Subcutaneous abdominal adipose tissue (tissue), 5 donors: ENCODE measurements at regions not wholly inside any gene's neighbourhood (a gene's known extent, or its start where the extent isn't known, plus 50 kb on each side); places are given as distances from the start of the nearest gene placed in this dataset.

Experiments used
- H3K27ac ChIP-seq: one replicate; pipeline ENCODE4 v1.7.0; 2013; ENCODE audit warnings: low read depth, mild to moderate bottlenecking, inconsistent platforms, low read length, moderate library complexity
- H3K27me3 ChIP-seq, 5 donors: one replicate each; pipeline ENCODE4 v1.7.0; 2013; ENCODE audit warnings: low read length in 5 of 5, inconsistent platforms in 1 of 5; ENCODE audit not compliant: control insufficient read depth in 5 of 5, insufficient read depth in 4 of 5
- H3K36me3 ChIP-seq, 5 donors: one replicate each; pipeline ENCODE4 v1.7.0; 2013; ENCODE audit warnings: low read length in 5 of 5; ENCODE audit not compliant: control insufficient read depth in 5 of 5, insufficient read depth in 5 of 5
- H3K4me1 ChIP-seq, 5 donors: one replicate each; pipeline ENCODE4 v1.7.0; 2013; ENCODE audit warnings: low read length in 5 of 5, mild to moderate bottlenecking in 3 of 5, moderate library complexity in 1 of 5; ENCODE audit not compliant: control insufficient read depth in 5 of 5, insufficient read depth in 5 of 5
- H3K4me3 ChIP-seq, 5 donors: one replicate each; pipeline ENCODE4 v1.7.0; 2013; ENCODE audit warnings: low read length in 5 of 5, low read depth in 1 of 5
- H3K9ac ChIP-seq, 5 donors: one replicate each; pipeline ENCODE4 v1.7.0; 2013; ENCODE audit warnings: low read length in 5 of 5, mild to moderate bottlenecking in 4 of 5, moderate library complexity in 3 of 5
- H3K9me3 ChIP-seq, 5 donors: one replicate each; pipeline ENCODE4 v1.7.0; 2013; ENCODE audit warnings: low read length in 5 of 5; ENCODE audit not compliant: control insufficient read depth in 5 of 5
- donor health status: healthy.
- donor health status: healthy.
- donor health status: healthy.
- donor health status: healthy.
- donor health status: healthy.

- Histone ChIP-seq H3K36me3 (no peaks in the 10 kb centered on the region), H3K4me1 (no peaks in the 10 kb centered on the region), H3K27me3 (peaks cover 0 to 4% (median 0%) of the 10 kb centered on the region in 5 donors), H3K9me3 (no peaks in the 10 kb centered on the region), H3K4me3 (no peak overlapping the region), H3K27ac (no peak overlapping the region), H3K9ac (no peak overlapping the region)
These were observed 174.2 kb upstream of the PARP11 start for GRCh38 chr12:4047421-4047820.

GRCh38 chr12:4046495-4046840 is 173.3 kb upstream of the PARP11 start:
- H3K9me3 ChIP-seq, result no peaks in the 10 kb centered on the region
- H3K27ac ChIP-seq, result no peak overlapping the region
- H3K4me1 ChIP-seq, result no peaks in the 10 kb centered on the region
- H3K9ac ChIP-seq, result no peak overlapping the region
- H3K4me3 ChIP-seq, result no peak overlapping the region
- no peaks in the 10 kb centered on the region for H3K36me3 ChIP-seq
- H3K27me3 ChIP-seq, result peaks cover 0 to 4% (median 0%) of the 10 kb centered on the region in 5 donors

- no peaks in the 10 kb centered on the region for H3K4me1 ChIP-seq
- no peak overlapping the region for H3K9ac ChIP-seq
- H3K27me3 ChIP-seq, result peaks cover 0 to 4% (median 0%) of the 10 kb centered on the region in 5 donors
- H3K27ac ChIP-seq, result no peak overlapping the region
- H3K36me3 ChIP-seq, result no peaks in the 10 kb centered on the region
- no peaks in the 10 kb centered on the region for H3K9me3 ChIP-seq
- no peak overlapping the region for H3K4me3 ChIP-seq
These were observed 172.7 kb upstream of the PARP11 start for GRCh38 chr12:4045786-4046494.

GRCh38 chr12:4044736-4045730 is 171.8 kb upstream of the PARP11 start:
- H3K27me3 ChIP-seq, result peaks cover 0 to 4% (median 0%) of the 10 kb centered on the region in 5 donors
- no peak overlapping the region for H3K27ac ChIP-seq
- no peaks in the 10 kb centered on the region for H3K36me3 ChIP-seq
- no peak overlapping the region for H3K4me3 ChIP-seq
- H3K9me3 ChIP-seq, result no peaks in the 10 kb centered on the region
- no peak overlapping the region for H3K9ac ChIP-seq
- no peaks in the 10 kb centered on the region for H3K4me1 ChIP-seq

GRCh38 chr12:4044101-4044500 is 170.9 kb upstream of the PARP11 start:
- H3K9ac ChIP-seq, result no peak overlapping the region
- H3K36me3 ChIP-seq, result no peaks in the 10 kb centered on the region
- no peaks in the 10 kb centered on the region for H3K9me3 ChIP-seq
- no peak overlapping the region for H3K4me3 ChIP-seq
- H3K27ac ChIP-seq, result no peak overlapping the region
- H3K27me3 ChIP-seq, result peaks cover 0 to 2% (median 0%) of the 10 kb centered on the region in 5 donors
- H3K4me1 ChIP-seq, result no peaks in the 10 kb centered on the region

- Histone ChIP-seq H3K27me3 (peaks cover 0 to 2% (median 0%) of the 10 kb centered on the region in 5 donors), H3K9ac (no peak overlapping the region), H3K4me3 (no peak overlapping the region), H3K4me1 (peaks cover 0 to 9% (median 6%) of the 10 kb centered on the region in 5 donors), H3K36me3 (no peaks in the 10 kb centered on the region), H3K27ac (no peak overlapping the region), H3K9me3 (no peaks in the 10 kb centered on the region)
These were observed 168.1 kb upstream of the PARP11 start for GRCh38 chr12:4041187-4041885.

GRCh38 chr12:4039931-4040330 is 166.7 kb upstream of the PARP11 start:
- Histone ChIP-seq H3K9ac (no peak overlapping the region), H3K4me1 (peaks cover 0 to 9% (median 6%) of the 10 kb centered on the region in 5 donors), H3K27ac (no peak overlapping the region), H3K9me3 (no peaks in the 10 kb centered on the region), H3K36me3 (no peaks in the 10 kb centered on the region), H3K4me3 (no peak overlapping the region), H3K27me3 (peaks cover 0 to 2% (median 0%) of the 10 kb centered on the region in 5 donors)

GRCh38 chr12:4037747-4038312 is 164.6 kb upstream of the PARP11 start:
- no peak overlapping the region for H3K9ac ChIP-seq
- peaks cover 0 to 15% (median 11%) of the 10 kb centered on the region in 5 donors for H3K4me1 ChIP-seq
- H3K9me3 ChIP-seq, result no peaks in the 10 kb centered on the region
- H3K27ac ChIP-seq, result no peak overlapping the region
- no peak overlapping the region for H3K4me3 ChIP-seq
- no peaks in the 10 kb centered on the region for H3K36me3 ChIP-seq
- H3K27me3 ChIP-seq, result no peaks in the 10 kb centered on the region

- no peak overlapping the region for H3K9ac ChIP-seq
- H3K27ac ChIP-seq, result peak overlapping the region; percentile 43
- no peaks in the 10 kb centered on the region for H3K27me3 ChIP-seq
- H3K9me3 ChIP-seq, result no peaks in the 10 kb centered on the region
- H3K4me1 ChIP-seq, result peaks cover 0 to 19% (median 13%) of the 10 kb centered on the region in 5 donors
- no peak overlapping the region for H3K4me3 ChIP-seq
- H3K36me3 ChIP-seq, result no peaks in the 10 kb centered on the region
These were observed 163.6 kb upstream of the PARP11 start for GRCh38 chr12:4036671-4037271.
